Activated CD8-positive, alpha-beta memory T cell treated with anti-CD3 and anti-CD28 coated beads, Interleukin-2, amount 10 ng/mL, durations not matched to agents 7 days and 5 days (primary cell): ENCODE measurements at regions not wholly inside any gene's neighbourhood (a gene's known extent, or its start where the extent isn't known, plus 50 kb on each side); places are given as distances from the start of the nearest gene placed in this dataset.

Source experiments
- ATAC-seq: fragments of 150-1000 bp; cut with Tn5 transposase; one replicate; pipeline ENCODE4 v1.10.0; 2021; ENCODE audit warnings: moderate library complexity
- CTCF ChIA-PET: fragments of 350-600 bp; sonication (Branson Sonifier 250); formaldehyde crosslinking; loops from one replicate; lab custom pipeline; 2021; ENCODE audit warnings: antibody characterized with exemption; lab: Charles Lee
- DNase-seq: peaks from one replicate; pipeline ENCODE4 v3.0.0-alpha.2; 2020
- H3K27ac Mint-ChIP-seq: one replicate; pipeline ENCODE4 v1.8.0; 2021; ENCODE audit warnings: mild to moderate bottlenecking, mixed read lengths
- H3K27me3 Mint-ChIP-seq: one replicate; pipeline ENCODE4 v1.8.0; 2021; ENCODE audit warnings: mixed read lengths
- H3K36me3 Mint-ChIP-seq: one replicate; pipeline ENCODE4 v1.8.0; 2021; ENCODE audit warnings: mild to moderate bottlenecking, mixed read lengths
- H3K4me1 Mint-ChIP-seq: one replicate; pipeline ENCODE4 v1.8.0; 2021; ENCODE audit warnings: mixed read lengths
- H3K4me3 Mint-ChIP-seq: one replicate; pipeline ENCODE4 v1.8.0; 2021; ENCODE audit warnings: mild to moderate bottlenecking, moderate library complexity, mixed read lengths
- H3K9me3 Mint-ChIP-seq: one replicate; pipeline ENCODE4 v1.8.0; 2022; ENCODE audit warnings: low read depth, mixed read lengths

GRCh38 chr4:96654045-96654444 is 814.2 kb downstream of the PDHA2 start:
- no peak overlapping the region for H3K27ac Mint-ChIP-seq
- peaks cover 4% of the 10 kb centered on the region for H3K9me3 Mint-ChIP-seq
- no peaks in the 10 kb centered on the region for H3K36me3 Mint-ChIP-seq
- DNase-seq: no peak
- no peak for ATAC-seq
- H3K4me1 Mint-ChIP-seq: no peaks in the 10 kb centered on the region
- no peak overlapping the region for H3K4me3 Mint-ChIP-seq
- H3K27me3 Mint-ChIP-seq: no peaks in the 10 kb centered on the region
- CTCF ChIA-PET: no interaction called here

- Mint-ChIP-seq H3K4me1 (no peaks in the 10 kb centered on the region), H3K27me3 (no peaks in the 10 kb centered on the region), H3K4me3 (no peak overlapping the region), H3K27ac (no peak overlapping the region), H3K36me3 (no peaks in the 10 kb centered on the region), H3K9me3 (peaks cover 10% of the 10 kb centered on the region)
- DNase-seq (no peak), ATAC-seq (no peak)
- CTCF ChIA-PET: interaction anchor here (1.0 kb wide), 1 partner anchor 9 kb away, joined by 3 read pairs; no protein-coding TSS in a partner anchor
Observed at GRCh38 chr4:96670381-96670780, 830.5 kb downstream of the PDHA2 start.

- Mint-ChIP-seq H3K27ac (no peak overlapping the region), H3K9me3 (peaks cover 3% of the 10 kb centered on the region), H3K4me3 (no peak overlapping the region), H3K4me1 (no peaks in the 10 kb centered on the region), H3K27me3 (no peaks in the 10 kb centered on the region), H3K36me3 (no peaks in the 10 kb centered on the region)
- DNase-seq (no peak), ATAC-seq (no peak)
- CTCF ChIA-PET: no interaction called here
Observed at GRCh38 chr4:96675416-96675815, 835.5 kb downstream of the PDHA2 start.

GRCh38 chr4:96675896-96676295 is 836.0 kb downstream of the PDHA2 start:
- no peaks in the 10 kb centered on the region for H3K27me3 Mint-ChIP-seq
- no peak overlapping the region for H3K4me3 Mint-ChIP-seq
- no peak for DNase-seq
- H3K27ac Mint-ChIP-seq: no peak overlapping the region
- no peaks in the 10 kb centered on the region for H3K36me3 Mint-ChIP-seq
- H3K4me1 Mint-ChIP-seq: no peaks in the 10 kb centered on the region
- no peak for ATAC-seq
- CTCF ChIA-PET: no interaction called here
- peaks cover 3% of the 10 kb centered on the region for H3K9me3 Mint-ChIP-seq

- Mint-ChIP-seq H3K9me3 (peaks cover 3% of the 10 kb centered on the region), H3K36me3 (no peaks in the 10 kb centered on the region), H3K4me3 (no peak overlapping the region), H3K27ac (no peak overlapping the region), H3K27me3 (no peaks in the 10 kb centered on the region), H3K4me1 (no peaks in the 10 kb centered on the region)
- ATAC-seq (no peak), DNase-seq (no peak)
- CTCF ChIA-PET: no interaction called here
Observed at GRCh38 chr4:96676754-96677435, 837.0 kb downstream of the PDHA2 start.

GRCh38 chr4:96677499-96677898 is 837.6 kb downstream of the PDHA2 start:
- Mint-ChIP-seq H3K4me1 (no peaks in the 10 kb centered on the region), H3K9me3 (peaks cover 3% of the 10 kb centered on the region), H3K27me3 (no peaks in the 10 kb centered on the region), H3K4me3 (no peak overlapping the region), H3K27ac (no peak overlapping the region), H3K36me3 (no peaks in the 10 kb centered on the region)
- ATAC-seq (no peak), DNase-seq (no peak)
- CTCF ChIA-PET: no interaction called here

DNA sequence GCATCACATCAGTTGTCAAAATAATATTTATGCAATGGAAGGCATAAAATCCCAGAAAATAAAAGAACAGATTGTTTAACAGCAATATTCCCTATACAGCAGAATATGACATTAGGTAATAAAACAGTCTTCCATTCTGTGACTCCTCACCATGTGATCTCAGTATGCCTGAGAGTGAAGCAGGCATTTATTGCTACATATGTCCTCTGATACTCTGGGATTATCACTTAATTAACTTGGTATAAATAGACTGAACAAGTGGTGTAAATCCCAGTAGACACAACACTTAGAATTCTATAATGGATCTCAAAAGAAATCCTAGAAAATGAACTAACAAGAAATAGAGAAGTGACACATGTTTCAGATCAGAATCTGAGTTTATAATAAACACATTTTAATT is 841.3 kb downstream of the PDHA2 start:
- CTCF ChIA-PET: no interaction called here
- H3K27ac Mint-ChIP-seq: no peak overlapping the region
- no peaks in the 10 kb centered on the region for H3K27me3 Mint-ChIP-seq
- DNase-seq (no peak), ATAC-seq (no peak)
- H3K4me1 Mint-ChIP-seq: no peaks in the 10 kb centered on the region
- peaks cover 3% of the 10 kb centered on the region for H3K9me3 Mint-ChIP-seq
- H3K4me3 Mint-ChIP-seq: no peak overlapping the region
- no peaks in the 10 kb centered on the region for H3K36me3 Mint-ChIP-seq

GRCh38 chr4:96685691-96686090 is 845.8 kb downstream of the PDHA2 start:
- CTCF ChIA-PET: no interaction called here
- peaks cover 3% of the 10 kb centered on the region for H3K9me3 Mint-ChIP-seq
- no peaks in the 10 kb centered on the region for H3K27me3 Mint-ChIP-seq
- ATAC-seq (no peak), DNase-seq (no peak)
- H3K27ac Mint-ChIP-seq: no peak overlapping the region
- no peaks in the 10 kb centered on the region for H3K4me1 Mint-ChIP-seq
- no peaks in the 10 kb centered on the region for H3K36me3 Mint-ChIP-seq
- no peak overlapping the region for H3K4me3 Mint-ChIP-seq

DNA sequence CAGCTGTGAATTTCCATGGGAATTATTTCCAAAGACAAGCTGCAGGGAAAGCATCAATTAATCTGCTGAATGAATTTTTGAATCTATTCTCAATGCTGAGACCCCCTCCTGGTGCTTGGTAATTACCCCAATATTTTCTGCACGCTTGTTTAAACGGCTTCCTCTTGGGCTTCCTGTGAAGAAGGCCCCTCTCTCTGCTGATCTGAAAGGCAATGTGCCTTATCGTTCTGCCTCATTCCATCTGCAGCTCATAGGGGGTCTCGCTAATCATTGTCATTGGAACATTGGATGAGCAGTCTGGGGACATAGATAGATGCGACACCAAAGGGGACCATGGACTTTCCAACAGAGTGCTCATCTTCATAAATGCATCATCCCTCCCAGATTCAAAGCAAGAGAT is 851.6 kb downstream of the PDHA2 start:
- H3K9me3 Mint-ChIP-seq: peaks cover 2% of the 10 kb centered on the region

DNA sequence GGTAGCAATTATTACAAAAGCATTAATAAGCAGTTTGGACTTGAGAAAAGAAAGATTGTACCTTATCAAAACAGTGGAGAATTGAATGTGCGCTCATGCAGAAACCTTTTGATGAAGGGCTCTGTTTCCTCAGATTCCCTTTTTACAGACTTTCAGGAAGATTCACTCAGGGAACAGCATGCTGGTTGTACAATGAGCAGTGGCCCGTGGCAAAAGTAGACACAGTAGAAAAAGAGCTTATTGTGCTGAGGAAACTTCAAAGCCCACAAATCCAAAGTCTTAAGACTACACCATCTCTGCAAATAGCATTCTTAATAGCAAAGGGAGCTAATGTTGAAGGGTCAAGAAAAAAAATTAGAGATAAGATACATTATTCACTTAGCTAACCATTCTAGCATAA is 858.9 kb downstream of the PDHA2 start:
- Mint-ChIP-seq H3K27me3 (no peaks in the 10 kb centered on the region), H3K4me3 (no peak overlapping the region), H3K4me1 (no peaks in the 10 kb centered on the region), H3K27ac (no peak overlapping the region), H3K9me3 (no peaks in the 10 kb centered on the region), H3K36me3 (no peaks in the 10 kb centered on the region)
- CTCF ChIA-PET: no interaction called here
- ATAC-seq: no peak
- DNase-seq: no peak

More for the DNA sequence above, 851.6 kb downstream of the PDHA2 start:
- no peaks in the 10 kb centered on the region for H3K27me3 Mint-ChIP-seq
- H3K36me3 Mint-ChIP-seq: no peaks in the 10 kb centered on the region
- DNase-seq (no peak), ATAC-seq (no peak)
- no peak overlapping the region for H3K4me3 Mint-ChIP-seq
- H3K4me1 Mint-ChIP-seq: no peaks in the 10 kb centered on the region
- CTCF ChIA-PET: no interaction called here
- no peak overlapping the region for H3K27ac Mint-ChIP-seq

DNA sequence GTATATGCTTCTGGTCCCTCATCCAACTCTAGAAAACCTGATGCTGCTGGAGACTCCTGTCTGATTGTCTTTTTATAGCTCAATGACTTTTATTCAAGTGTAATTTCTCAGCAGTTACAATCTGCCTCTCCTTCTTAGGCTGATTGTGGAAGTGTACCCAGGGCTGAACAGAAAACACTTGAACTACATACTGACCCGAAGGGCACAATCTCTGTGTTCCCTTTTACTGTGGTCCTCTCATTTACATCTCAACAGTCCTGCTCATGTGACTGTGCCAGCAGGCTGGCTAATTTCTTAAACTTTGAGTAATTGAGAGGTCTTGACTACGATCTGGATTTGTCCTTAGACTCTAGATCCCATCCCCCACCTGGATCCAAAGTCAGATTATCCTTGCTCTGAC is 863.4 kb downstream of the PDHA2 start:
- H3K27ac Mint-ChIP-seq: no peak overlapping the region
- no peak overlapping the region for H3K4me3 Mint-ChIP-seq
- peaks cover 2% of the 10 kb centered on the region for H3K9me3 Mint-ChIP-seq
- CTCF ChIA-PET: no interaction called here
- DNase-seq: no peak
- H3K4me1 Mint-ChIP-seq: no peaks in the 10 kb centered on the region
- no peaks in the 10 kb centered on the region for H3K27me3 Mint-ChIP-seq
- H3K36me3 Mint-ChIP-seq: no peaks in the 10 kb centered on the region
- ATAC-seq: no peak

DNA sequence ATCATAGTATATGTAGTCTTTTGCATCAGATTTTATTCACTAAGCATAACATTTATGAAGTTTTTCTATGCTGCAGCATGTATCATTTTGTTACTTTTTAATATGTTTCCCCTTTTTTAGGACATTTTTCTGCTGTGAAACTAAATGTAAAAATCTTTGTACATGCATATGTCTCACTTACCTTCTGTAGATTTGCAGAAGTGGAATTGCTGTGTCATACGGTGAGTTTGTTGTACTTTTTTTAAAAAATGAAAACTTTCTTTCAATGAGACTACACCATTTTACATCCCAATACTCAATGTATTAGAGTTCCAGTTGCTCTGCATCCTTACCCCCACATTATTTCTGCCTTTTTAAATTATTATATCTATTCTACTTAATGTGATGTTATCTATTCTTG is 868.9 kb downstream of the PDHA2 start:
- H3K27ac Mint-ChIP-seq: no peak overlapping the region
- ATAC-seq (no peak), DNase-seq (no peak)
- no peaks in the 10 kb centered on the region for H3K27me3 Mint-ChIP-seq
- H3K36me3 Mint-ChIP-seq: no peaks in the 10 kb centered on the region
- no peak overlapping the region for H3K4me3 Mint-ChIP-seq
- H3K9me3 Mint-ChIP-seq: peaks cover 2% of the 10 kb centered on the region
- H3K4me1 Mint-ChIP-seq: no peaks in the 10 kb centered on the region
- CTCF ChIA-PET: no interaction called here

DNA sequence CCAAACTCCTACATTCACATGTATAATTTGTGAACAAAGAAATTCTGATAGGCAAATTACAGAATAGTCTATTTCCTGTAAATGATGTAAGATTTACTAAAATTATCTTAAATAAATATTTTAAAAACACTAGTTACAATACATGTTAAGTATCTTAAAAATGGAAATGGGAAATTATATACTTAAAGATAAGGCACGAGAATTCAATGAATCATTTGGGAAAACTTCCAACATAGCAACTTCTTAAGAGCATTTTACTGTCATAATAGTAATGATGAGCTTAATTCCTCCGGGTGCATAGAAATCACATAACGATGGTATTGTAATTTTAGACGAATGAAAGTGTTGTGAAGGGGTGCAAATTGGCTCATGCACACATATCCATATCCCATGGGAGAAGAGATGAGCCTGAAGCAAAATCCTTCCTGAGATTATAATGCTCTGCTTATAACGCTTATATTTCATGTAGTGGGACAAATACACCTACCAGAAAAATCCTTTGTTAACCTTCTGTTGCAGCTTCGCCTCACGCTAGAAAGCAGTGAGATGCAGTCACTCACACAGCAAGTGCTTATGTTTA is 873.5 kb downstream of the PDHA2 start:
- CTCF ChIA-PET: no interaction called here

DNA sequence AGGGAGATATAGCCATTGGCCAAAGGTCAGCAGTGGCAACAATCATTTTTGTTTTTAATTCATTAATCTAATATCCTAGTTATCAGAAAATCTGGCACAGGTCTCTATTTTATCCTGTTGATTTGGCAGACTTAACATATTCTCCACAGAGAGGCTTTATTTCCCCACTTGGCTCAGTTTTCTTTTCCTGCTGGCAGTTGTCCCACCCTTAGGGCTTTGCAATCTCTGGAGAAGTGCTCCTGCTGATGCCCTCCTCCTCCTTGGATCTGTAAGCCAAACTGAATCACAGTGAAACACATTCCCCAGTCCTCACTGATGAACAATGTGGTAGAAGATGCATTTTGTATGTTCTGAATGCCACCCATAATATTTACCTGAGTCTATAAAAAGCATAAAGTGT is 889.7 kb downstream of the PDHA2 start:
- ATAC-seq (no peak), DNase-seq (no peak)
- no peaks in the 10 kb centered on the region for H3K4me1 Mint-ChIP-seq
- no peak overlapping the region for H3K4me3 Mint-ChIP-seq
- no peaks in the 10 kb centered on the region for H3K36me3 Mint-ChIP-seq
- H3K27me3 Mint-ChIP-seq: no peaks in the 10 kb centered on the region
- H3K27ac Mint-ChIP-seq: no peak overlapping the region
- H3K9me3 Mint-ChIP-seq: peaks cover 5% of the 10 kb centered on the region
- CTCF ChIA-PET: no interaction called here

More for the DNA sequence above, 873.5 kb downstream of the PDHA2 start:
- Mint-ChIP-seq H3K27me3 (no peaks in the 10 kb centered on the region), H3K36me3 (no peaks in the 10 kb centered on the region), H3K27ac (no peak overlapping the region), H3K4me1 (no peaks in the 10 kb centered on the region), H3K9me3 (peaks cover 5% of the 10 kb centered on the region), H3K4me3 (no peak overlapping the region)
- no peak for DNase-seq
- no peak for ATAC-seq
